SJSA1 (cell line): ENCODE measurements at regions not wholly inside any gene's neighbourhood (a gene's known extent, or its start where the extent isn't known, plus 50 kb on each side); places are given as distances from the start of the nearest gene placed in this dataset.

ENCODE experiments used
- DNase-seq, 2 experiments: peaks; one replicate each; pipeline ENCODE4 v3.0.0-alpha.2; 2015 to 2020; ENCODE audit warnings: low spot score in 2 of 2, low read depth in 1 of 2
- H3K27ac ChIP-seq: fragments of 250-450 bp; sonication (Bioruptor Pico); 2 replicates; pipeline ENCODE4 v1.5.1; 2020; ENCODE audit warnings: mild to moderate bottlenecking, moderate library complexity
- H3K27me3 ChIP-seq: fragments of 250-450 bp; sonication (Bioruptor Pico); replicated peaks from 2 replicates; pipeline ENCODE4 v1.5.1; 2020; ENCODE audit warnings: mild to moderate bottlenecking, moderate library complexity
- H3K36me3 ChIP-seq: fragments of 250-450 bp; sonication (Bioruptor Pico); 2 replicates; pipeline ENCODE4 v1.5.1; 2020; ENCODE audit warnings: mild to moderate bottlenecking
- H3K4me1 ChIP-seq: fragments of 250-450 bp; sonication (Bioruptor Pico); replicated peaks from 2 replicates; pipeline ENCODE4 v1.6.1; 2021; ENCODE audit warnings: mild to moderate bottlenecking
- H3K4me3 ChIP-seq: fragments of 250-450 bp; sonication (Bioruptor Pico); 2 replicates; pipeline ENCODE4 v1.5.1; 2020; ENCODE audit warnings: mild to moderate bottlenecking
- H3K9me3 ChIP-seq: fragments of 250-450 bp; sonication (Bioruptor Pico); replicated peaks from 2 replicates; pipeline ENCODE4 v1.5.1; 2020; ENCODE audit warnings: mild to moderate bottlenecking

GRCh38 chr9:126150411-126151030 is 176.1 kb upstream of the MVB12B start:
- no peak overlapping the region for H3K27ac ChIP-seq
- no peaks in the 10 kb centered on the region for H3K4me1 ChIP-seq
- H3K27me3 ChIP-seq: 0 out of 2 replicates have a peak, but pooled peaks cover 3% of the 10 kb centered on the region
- no peak overlapping the region for H3K4me3 ChIP-seq
- no peak for DNase-seq
- H3K9me3 ChIP-seq: no peaks in the 10 kb centered on the region
- H3K36me3 ChIP-seq: no peaks in the 10 kb centered on the region

- no peak for DNase-seq
- H3K4me1 ChIP-seq: no peaks in the 10 kb centered on the region
- no peak overlapping the region for H3K4me3 ChIP-seq
- H3K9me3 ChIP-seq: no peaks in the 10 kb centered on the region
- no peak overlapping the region for H3K27ac ChIP-seq
- H3K36me3 ChIP-seq: no peaks in the 10 kb centered on the region
- 0 out of 2 replicates have a peak, but pooled peaks cover 3% of the 10 kb centered on the region for H3K27me3 ChIP-seq
These were observed 175.5 kb upstream of the MVB12B start for GRCh38 chr9:126151031-126151685.

GRCh38 chr9:126151686-126152134 is 174.9 kb upstream of the MVB12B start:
- Histone ChIP-seq H3K4me1 (no peaks in the 10 kb centered on the region), H3K27ac (no peak overlapping the region), H3K36me3 (no peaks in the 10 kb centered on the region), H3K9me3 (no peaks in the 10 kb centered on the region), H3K4me3 (no peak overlapping the region), H3K27me3 (0 out of 2 replicates have a peak, but pooled peaks cover 3% of the 10 kb centered on the region)
- no peak for DNase-seq

GRCh38 chr9:126152622-126153362 is 173.8 kb upstream of the MVB12B start:
- H3K27me3 ChIP-seq: no peaks in the 10 kb centered on the region
- H3K4me1 ChIP-seq: no peaks in the 10 kb centered on the region
- H3K4me3 ChIP-seq: no peak overlapping the region
- H3K9me3 ChIP-seq: no peaks in the 10 kb centered on the region
- no peak overlapping the region for H3K27ac ChIP-seq
- DNase-seq: no peak
- H3K36me3 ChIP-seq: no peaks in the 10 kb centered on the region

- H3K4me1 ChIP-seq: no peaks in the 10 kb centered on the region
- no peak overlapping the region for H3K4me3 ChIP-seq
- H3K9me3 ChIP-seq: no peaks in the 10 kb centered on the region
- no peak for DNase-seq
- no peak overlapping the region for H3K27ac ChIP-seq
- no peaks in the 10 kb centered on the region for H3K36me3 ChIP-seq
- H3K27me3 ChIP-seq: no peaks in the 10 kb centered on the region
These were observed 173.2 kb upstream of the MVB12B start for GRCh38 chr9:126153382-126153781.

GRCh38 chr9:126154182-126154827 is 172.3 kb upstream of the MVB12B start:
- Histone ChIP-seq H3K27ac (no peak overlapping the region), H3K9me3 (no peaks in the 10 kb centered on the region), H3K36me3 (no peaks in the 10 kb centered on the region), H3K4me1 (no peaks in the 10 kb centered on the region), H3K27me3 (no peaks in the 10 kb centered on the region), H3K4me3 (no peak overlapping the region)
- no peak for DNase-seq

GRCh38 chr9:126154869-126155268 is 171.8 kb upstream of the MVB12B start:
- Histone ChIP-seq H3K4me1 (no peaks in the 10 kb centered on the region), H3K36me3 (no peaks in the 10 kb centered on the region), H3K4me3 (no peak overlapping the region), H3K27ac (no peak overlapping the region), H3K27me3 (no peaks in the 10 kb centered on the region), H3K9me3 (no peaks in the 10 kb centered on the region)
- DNase-seq: no peak

- DNase-seq: no peak
- H3K36me3 ChIP-seq: no peaks in the 10 kb centered on the region
- H3K4me1 ChIP-seq: no peaks in the 10 kb centered on the region
- no peak overlapping the region for H3K27ac ChIP-seq
- H3K9me3 ChIP-seq: no peaks in the 10 kb centered on the region
- no peak overlapping the region for H3K4me3 ChIP-seq
- H3K27me3 ChIP-seq: no peaks in the 10 kb centered on the region
These were observed 170.6 kb upstream of the MVB12B start for GRCh38 chr9:126155756-126156664.

GRCh38 chr9:126156898-126157297 is 169.7 kb upstream of the MVB12B start:
- Histone ChIP-seq H3K4me1 (no peaks in the 10 kb centered on the region), H3K36me3 (no peaks in the 10 kb centered on the region), H3K9me3 (no peaks in the 10 kb centered on the region), H3K27me3 (no peaks in the 10 kb centered on the region), H3K4me3 (no peak overlapping the region), H3K27ac (no peak overlapping the region)
- DNase-seq: no peak

- no peak for DNase-seq
- no peaks in the 10 kb centered on the region for H3K36me3 ChIP-seq
- H3K4me1 ChIP-seq: no peaks in the 10 kb centered on the region
- H3K27ac ChIP-seq: no peak overlapping the region
- H3K27me3 ChIP-seq: no peaks in the 10 kb centered on the region
- no peak overlapping the region for H3K4me3 ChIP-seq
- H3K9me3 ChIP-seq: no peaks in the 10 kb centered on the region
These were observed 169.2 kb upstream of the MVB12B start for GRCh38 chr9:126157423-126157822.

- no peaks in the 10 kb centered on the region for H3K9me3 ChIP-seq
- no peak overlapping the region for H3K4me3 ChIP-seq
- no peaks in the 10 kb centered on the region for H3K27me3 ChIP-seq
- no peaks in the 10 kb centered on the region for H3K36me3 ChIP-seq
- DNase-seq: no peak
- no peak overlapping the region for H3K27ac ChIP-seq
- no peaks in the 10 kb centered on the region for H3K4me1 ChIP-seq
These were observed 168.6 kb upstream of the MVB12B start for GRCh38 chr9:126157826-126158587.

GRCh38 chr9:126158588-126159429 is 167.8 kb upstream of the MVB12B start:
- no peak overlapping the region for H3K4me3 ChIP-seq
- H3K27me3 ChIP-seq: no peaks in the 10 kb centered on the region; the same call in 1 of the 2 replicates
- H3K27ac ChIP-seq: no peak overlapping the region
- H3K9me3 ChIP-seq: no peaks in the 10 kb centered on the region
- no peaks in the 10 kb centered on the region for H3K4me1 ChIP-seq
- DNase-seq: no peak
- no peaks in the 10 kb centered on the region for H3K36me3 ChIP-seq
